OCI-LY1 (cell line): ENCODE measurements at regions not wholly inside any gene's neighbourhood (a gene's known extent, or its start where the extent isn't known, plus 50 kb on each side); places are given as distances from the start of the nearest gene placed in this dataset.
"Not testable (repeated sequence)": the region's sequence is repeated elsewhere in the genome, so short reads cannot be mapped to it uniquely, and the experiment has no call there.

Experiments used
- H2AFZ ChIP-seq: fragments of 200-600 bp; sonication (generic), shearing (Covaris generic); 2 replicates; pipeline ENCODE4 v1.6.0; 2014; ENCODE audit warnings: antibody characterized with exemption, mild to moderate bottlenecking, low read length
- H3F3A ChIP-seq: fragments of 200-600 bp; sonication (generic), shearing (Covaris generic); 2 replicates; pipeline ENCODE4 v1.6.0; 2014; ENCODE audit warnings: mild to moderate bottlenecking, antibody characterized with exemption, low read length, moderate library complexity; ENCODE audit not compliant: insufficient read depth
- H3K27ac ChIP-seq: fragments of 200-600 bp; sonication (generic); 2 replicates; pipeline ENCODE4 v1.5.1; 2014; ENCODE audit warnings: low read length, mixed run types, mild to moderate bottlenecking, low read depth; ENCODE audit not compliant: poor library complexity, severe bottlenecking
- H3K27me3 ChIP-seq: fragments of 200-600 bp; sonication (generic); 2 replicates; pipeline ENCODE4 v1.6.0; 2014; ENCODE audit warnings: antibody characterized with exemption, mild to moderate bottlenecking, low read length, moderate library complexity; ENCODE audit not compliant: insufficient read depth
- H3K36me3 ChIP-seq: fragments of 200-600 bp; sonication (generic); 2 replicates; pipeline ENCODE4 v1.6.1; 2014; ENCODE audit warnings: mild to moderate bottlenecking, antibody characterized with exemption, low read length, moderate library complexity, mixed read lengths; ENCODE audit not compliant: insufficient read depth
- H3K4me1 ChIP-seq: fragments of 200-600 bp; sonication (generic); 2 replicates; pipeline ENCODE4 v1.5.1; 2014; ENCODE audit warnings: mild to moderate bottlenecking, low read length, moderate library complexity; ENCODE audit not compliant: insufficient read depth, severe bottlenecking
- H3K4me2 ChIP-seq: fragments of 200-600 bp; sonication (generic), shearing (Covaris generic); 2 replicates; pipeline ENCODE4 v1.6.1; 2014; ENCODE audit warnings: low read length
- H3K4me3 ChIP-seq: fragments of 200-600 bp; sonication (generic); 2 replicates; pipeline ENCODE4 v1.5.1; 2014; ENCODE audit warnings: low read length, low read depth, mild to moderate bottlenecking, mixed read lengths; ENCODE audit not compliant: poor library complexity, severe bottlenecking
- H3K79me2 ChIP-seq: fragments of 200-600 bp; shearing (Covaris generic); 2 replicates; pipeline ENCODE4 v1.6.1; 2016; ENCODE audit warnings: mixed run types, low read length, mixed read lengths; ENCODE audit not compliant: insufficient read depth
- H3K9ac ChIP-seq: fragments of 200-600 bp; sonication (generic), shearing (Covaris generic); 2 replicates; pipeline ENCODE4 v1.6.1; 2014; ENCODE audit warnings: mild to moderate bottlenecking, low read length, mixed read lengths
- H3K9me2 ChIP-seq: fragments of 200-600 bp; sonication (generic), shearing (Covaris generic); 2 replicates; pipeline ENCODE4 v1.6.1; 2014; ENCODE audit warnings: low read depth, mild to moderate bottlenecking, low read length, mixed read lengths
- H3K9me3 ChIP-seq: fragments of 200-600 bp; shearing (Covaris generic); 2 replicates; pipeline ENCODE4 v1.6.1; 2014; ENCODE audit warnings: low read length, mixed read lengths
- H4K20me1 ChIP-seq: fragments of 200-600 bp; sonication (generic), shearing (Covaris generic); 2 replicates; pipeline ENCODE4 v1.6.0; 2016; ENCODE audit warnings: mild to moderate bottlenecking, low read length; ENCODE audit not compliant: insufficient read depth
- EZH2 ChIP-seq: fragments of 200-600 bp; sonication (generic), shearing (Covaris generic); IDR thresholded peaks from 2 replicates; pipeline ENCODE4 v1.8.0; 2017; ENCODE audit warnings: borderline replicate concordance, mixed run types, mild to moderate bottlenecking, antibody characterized with exemption, low read length, moderate library complexity, mixed read lengths
- TF ChIP-seq, protein P1 (sequence below): fragments of 200-600 bp; sonication (generic), shearing (Covaris generic); IDR thresholded peaks from 2 replicates; pipeline ENCODE4 v1.5.1; 2017; ENCODE audit warnings: mild to moderate bottlenecking, antibody characterized with exemption, low read length, moderate library complexity, mixed read lengths

DNA sequence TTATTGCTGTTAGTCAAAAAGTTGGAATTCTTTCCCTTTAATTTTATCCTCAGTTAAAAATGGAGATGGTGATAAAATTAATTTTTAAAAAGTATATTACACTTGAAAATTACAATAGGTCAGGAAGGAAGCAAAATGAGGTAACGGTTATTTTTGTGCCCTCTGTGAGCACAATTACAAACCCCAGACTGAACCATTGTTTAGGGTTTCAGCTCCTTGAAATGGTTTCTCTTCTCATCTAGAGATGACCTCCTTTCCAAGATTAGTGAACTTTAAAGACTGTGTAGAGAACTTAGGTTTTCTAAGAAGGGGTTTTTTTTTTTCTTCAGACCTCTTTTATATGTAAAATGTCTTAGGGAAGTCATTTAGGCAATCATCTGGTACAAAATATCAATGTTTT is 126.2 kb upstream of the CHD1 start:
- Histone ChIP-seq H3K4me1 (no peaks in the 10 kb centered on the region), H3K4me2 (no peak overlapping the region), H3F3A (no peaks in the 10 kb centered on the region), H3K4me3 (no peak overlapping the region), H3K36me3 (no peaks in the 10 kb centered on the region), H2AFZ (no peak overlapping the region), H3K9me3 (no peaks in the 10 kb centered on the region), H3K9me2 (no peaks in the 10 kb centered on the region), H3K9ac (no peak overlapping the region), H3K79me2 (no peaks in the 10 kb centered on the region), H3K27me3 (no peaks in the 10 kb centered on the region), H4K20me1 (no peaks in the 10 kb centered on the region), H3K27ac (no peak overlapping the region)
- TF ChIP-seq, protein P1, sequence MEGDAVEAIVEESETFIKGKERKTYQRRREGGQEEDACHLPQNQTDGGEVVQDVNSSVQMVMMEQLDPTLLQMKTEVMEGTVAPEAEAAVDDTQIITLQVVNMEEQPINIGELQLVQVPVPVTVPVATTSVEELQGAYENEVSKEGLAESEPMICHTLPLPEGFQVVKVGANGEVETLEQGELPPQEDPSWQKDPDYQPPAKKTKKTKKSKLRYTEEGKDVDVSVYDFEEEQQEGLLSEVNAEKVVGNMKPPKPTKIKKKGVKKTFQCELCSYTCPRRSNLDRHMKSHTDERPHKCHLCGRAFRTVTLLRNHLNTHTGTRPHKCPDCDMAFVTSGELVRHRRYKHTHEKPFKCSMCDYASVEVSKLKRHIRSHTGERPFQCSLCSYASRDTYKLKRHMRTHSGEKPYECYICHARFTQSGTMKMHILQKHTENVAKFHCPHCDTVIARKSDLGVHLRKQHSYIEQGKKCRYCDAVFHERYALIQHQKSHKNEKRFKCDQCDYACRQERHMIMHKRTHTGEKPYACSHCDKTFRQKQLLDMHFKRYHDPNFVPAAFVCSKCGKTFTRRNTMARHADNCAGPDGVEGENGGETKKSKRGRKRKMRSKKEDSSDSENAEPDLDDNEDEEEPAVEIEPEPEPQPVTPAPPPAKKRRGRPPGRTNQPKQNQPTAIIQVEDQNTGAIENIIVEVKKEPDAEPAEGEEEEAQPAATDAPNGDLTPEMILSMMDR = no peak
- no peak for TF ChIP-seq EZH2

DNA sequence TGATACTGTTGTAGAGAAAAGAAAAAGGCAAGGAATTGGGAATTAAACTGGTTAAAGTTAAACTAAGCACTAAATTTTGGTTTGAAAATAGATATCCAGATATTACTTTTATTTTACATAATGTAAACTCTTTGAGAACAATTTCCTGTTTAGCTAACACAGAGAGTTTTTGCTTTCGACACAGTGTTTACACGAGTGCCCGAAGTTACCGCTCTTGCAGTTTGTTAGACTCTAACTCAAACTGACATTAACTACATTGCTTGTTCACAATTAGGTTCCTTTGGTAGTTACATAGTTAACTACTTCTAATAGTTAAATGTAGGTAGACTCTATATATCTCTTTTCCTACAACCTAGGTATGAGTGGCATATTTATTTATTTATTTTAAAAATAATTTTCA is 117.1 kb upstream of the CHD1 start:
- TF ChIP-seq EZH2 = no peak
- TF ChIP-seq, protein P1 = no peak
- no peaks in the 10 kb centered on the region for H3F3A ChIP-seq
- no peak overlapping the region for H3K4me2 ChIP-seq
- H3K9me2 ChIP-seq = no peaks in the 10 kb centered on the region
- no peaks in the 10 kb centered on the region for H3K9me3 ChIP-seq
- H3K9ac ChIP-seq = no peak overlapping the region
- no peak overlapping the region for H3K4me3 ChIP-seq
- no peaks in the 10 kb centered on the region for H4K20me1 ChIP-seq
- H3K27ac ChIP-seq = no peak overlapping the region
- no peaks in the 10 kb centered on the region for H3K79me2 ChIP-seq
- H3K4me1 ChIP-seq = no peaks in the 10 kb centered on the region
- H3K36me3 ChIP-seq = no peaks in the 10 kb centered on the region
- H2AFZ ChIP-seq = no peak overlapping the region
- H3K27me3 ChIP-seq = no peaks in the 10 kb centered on the region

DNA sequence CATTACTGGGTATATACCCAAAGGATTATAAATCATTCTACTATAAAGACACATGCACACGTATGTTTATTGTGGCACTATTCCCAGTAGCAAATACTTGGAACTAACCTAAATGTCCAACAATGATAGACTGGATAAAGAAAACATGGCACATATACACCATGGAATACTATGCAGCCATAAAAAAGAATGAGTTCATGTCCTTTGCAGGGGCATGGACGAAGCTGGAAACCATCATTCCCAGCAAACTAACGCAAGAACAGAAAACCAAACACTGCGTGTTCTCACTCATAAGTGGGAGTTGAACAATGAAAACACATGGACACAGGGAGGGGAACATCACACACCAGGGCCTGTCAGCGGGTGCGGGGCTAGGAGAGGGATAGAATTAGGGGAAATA is 114.5 kb upstream of the CHD1 start:
- H3F3A ChIP-seq, H4K20me1 ChIP-seq, H2AFZ ChIP-seq, H3K79me2 ChIP-seq, H3K4me2 ChIP-seq, H3K27me3 ChIP-seq, H3K9me3 ChIP-seq, H3K36me3 ChIP-seq, H3K4me3 ChIP-seq, H3K4me1 ChIP-seq, H3K9ac ChIP-seq, H3K27ac ChIP-seq, H3K9me2 ChIP-seq: not testable (repeated sequence)

DNA sequence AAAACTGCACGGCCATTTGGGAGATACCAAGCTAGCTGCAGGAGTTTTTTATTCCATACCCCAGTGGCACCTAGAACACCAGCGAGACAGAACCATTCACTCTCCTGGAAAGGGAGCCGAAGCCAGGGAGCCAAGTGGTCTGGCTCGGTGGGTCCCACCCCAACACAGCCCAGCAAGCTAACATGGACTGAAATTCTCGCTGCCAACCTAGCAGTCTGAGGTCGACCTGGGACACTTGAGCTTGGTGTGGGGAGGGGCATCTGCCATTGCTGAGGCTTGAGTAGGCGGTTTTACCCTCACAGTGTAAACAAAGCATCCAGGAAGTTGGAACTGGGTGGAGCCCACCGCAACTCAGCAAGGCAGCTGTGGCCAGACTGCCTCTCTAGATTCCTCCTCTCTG is 108.9 kb upstream of the CHD1 start:
- Histone ChIP-seq H3F3A (no peaks in the 10 kb centered on the region), H3K9ac (no peak overlapping the region), H3K4me3 (no peak overlapping the region), H3K9me3 (no peaks in the 10 kb centered on the region), H3K27ac (no peak overlapping the region), H3K9me2 (no peaks in the 10 kb centered on the region), H3K27me3 (no peaks in the 10 kb centered on the region), H4K20me1 (no peaks in the 10 kb centered on the region), H2AFZ (no peak overlapping the region), H3K79me2 (no peaks in the 10 kb centered on the region), H3K4me1 (peaks cover 17% of the 10 kb centered on the region), H3K36me3 (no peaks in the 10 kb centered on the region), H3K4me2 (peak overlapping the region; percentile 29; the same call in 1 of the 2 replicates)
- no peak for TF ChIP-seq EZH2
- TF ChIP-seq, protein P1 = no peak
